ENCODE measurements at regions not wholly inside any gene's neighbourhood (a gene's known extent, or its start where the extent isn't known, plus 50 kb on each side); places are given as distances from the start of the nearest gene placed in this dataset.

GRCh38 chr3:110670407-110670806 is 401.2 kb upstream of the NECTIN3 start:
- Histone ChIP-seq H3K9me3 (replicated peaks) (peaks cover 35% of the 10 kb centered on the region), H3K4me3 (no peak overlapping the region), H3K27me3 (ENCODE audit: low read depth) (no peaks in the 10 kb centered on the region), H3K27ac (replicated peaks) (no peak overlapping the region), H3K4me1 (no peaks in the 10 kb centered on the region), H3K36me3 (no peaks in the 10 kb centered on the region)
- intact Hi-C loops (cut with micrococcal nuclease): no loop called here
- no peak for DNase-seq
- TF ChIP-seq CTCF (IDR thresholded peaks at IDR 0.05; ENCODE audit: borderline replicate concordance): no peak

- TF ChIP-seq CTCF (IDR thresholded peaks at IDR 0.05; ENCODE audit: borderline replicate concordance): no peak
- H3K4me3 ChIP-seq: no peak overlapping the region
- H3K4me1 ChIP-seq: no peaks in the 10 kb centered on the region
- H3K27ac ChIP-seq (replicated peaks): no peak overlapping the region
- no peaks in the 10 kb centered on the region for H3K27me3 ChIP-seq (ENCODE audit: low read depth)
- H3K9me3 ChIP-seq (replicated peaks): no peaks in the 10 kb centered on the region
- intact Hi-C loops (cut with micrococcal nuclease): no loop called here
- DNase-seq: no peak
- no peaks in the 10 kb centered on the region for H3K36me3 ChIP-seq
Measured at GRCh38 chr3:110677506-110677905, 394.1 kb upstream of the NECTIN3 start.

- no peak overlapping the region for H3K4me3 ChIP-seq
- no peaks in the 10 kb centered on the region for H3K9me3 ChIP-seq (replicated peaks)
- no peak for TF ChIP-seq CTCF (IDR thresholded peaks at IDR 0.05; ENCODE audit: borderline replicate concordance)
- no peaks in the 10 kb centered on the region for H3K4me1 ChIP-seq
- H3K27me3 ChIP-seq (ENCODE audit: low read depth): no peaks in the 10 kb centered on the region
- no peak overlapping the region for H3K27ac ChIP-seq (replicated peaks)
- H3K36me3 ChIP-seq: no peaks in the 10 kb centered on the region
- intact Hi-C loops (cut with micrococcal nuclease): no loop called here
- no peak for DNase-seq
Measured at GRCh38 chr3:110679285-110679684, 392.3 kb upstream of the NECTIN3 start.

- no peaks in the 10 kb centered on the region for H3K27me3 ChIP-seq (ENCODE audit: low read depth)
- intact Hi-C loops (cut with micrococcal nuclease): no loop called here
- DNase-seq: no peak
- H3K36me3 ChIP-seq: no peaks in the 10 kb centered on the region
- no peaks in the 10 kb centered on the region for H3K4me1 ChIP-seq
- H3K4me3 ChIP-seq: no peak overlapping the region
- no peak for TF ChIP-seq CTCF (IDR thresholded peaks at IDR 0.05; ENCODE audit: borderline replicate concordance)
- H3K27ac ChIP-seq (replicated peaks): no peak overlapping the region
- H3K9me3 ChIP-seq (replicated peaks): no peaks in the 10 kb centered on the region
Measured at GRCh38 chr3:110680450-110680849, 391.2 kb upstream of the NECTIN3 start.

- Histone ChIP-seq H3K36me3 (no peaks in the 10 kb centered on the region), H3K4me1 (no peaks in the 10 kb centered on the region), H3K9me3 (replicated peaks) (no peaks in the 10 kb centered on the region), H3K27ac (replicated peaks) (no peak overlapping the region), H3K27me3 (ENCODE audit: low read depth) (no peaks in the 10 kb centered on the region), H3K4me3 (no peak overlapping the region)
- intact Hi-C loops (cut with micrococcal nuclease): no loop called here
- TF ChIP-seq CTCF (IDR thresholded peaks at IDR 0.05; ENCODE audit: borderline replicate concordance): no peak
- DNase-seq: no peak
Measured at GRCh38 chr3:110684466-110684865, 387.1 kb upstream of the NECTIN3 start.

- H3K9me3 ChIP-seq (replicated peaks): no peaks in the 10 kb centered on the region
- no peak overlapping the region for H3K4me3 ChIP-seq
- no peak for TF ChIP-seq CTCF (IDR thresholded peaks at IDR 0.05; ENCODE audit: borderline replicate concordance)
- H3K36me3 ChIP-seq: no peaks in the 10 kb centered on the region
- DNase-seq: no peak
- H3K27me3 ChIP-seq (ENCODE audit: low read depth): no peaks in the 10 kb centered on the region
- intact Hi-C loops (cut with micrococcal nuclease): no loop called here
- H3K4me1 ChIP-seq: no peaks in the 10 kb centered on the region
- no peak overlapping the region for H3K27ac ChIP-seq (replicated peaks)
Measured at GRCh38 chr3:110685630-110686029, 386.0 kb upstream of the NECTIN3 start.
